ENCODE measurements at regions not wholly inside any gene's neighbourhood (a gene's known extent, or its start where the extent isn't known, plus 50 kb on each side); places are given as distances from the start of the nearest gene placed in this dataset.

DNA sequence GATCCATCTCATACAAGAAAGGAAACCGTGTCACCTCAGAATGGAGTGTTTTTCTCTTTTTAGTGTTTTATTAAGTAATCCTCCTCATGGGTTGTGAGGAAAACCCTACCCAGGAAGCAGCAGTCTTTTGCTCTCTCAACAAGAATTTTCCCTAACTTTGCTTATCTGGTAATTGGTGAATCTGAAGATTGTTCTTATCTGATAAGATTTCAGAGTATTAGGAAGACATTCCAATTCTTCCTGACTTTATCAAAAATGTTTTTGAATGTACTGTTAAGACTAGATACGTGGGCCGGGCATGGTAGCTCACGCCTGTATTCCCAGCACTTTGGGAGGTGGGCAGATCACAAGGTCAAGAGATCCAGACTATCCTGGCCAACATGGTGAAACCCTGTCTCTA is 86.0 kb downstream of the PHLDA1 start:
- TF ChIP-seq, protein P1, sequence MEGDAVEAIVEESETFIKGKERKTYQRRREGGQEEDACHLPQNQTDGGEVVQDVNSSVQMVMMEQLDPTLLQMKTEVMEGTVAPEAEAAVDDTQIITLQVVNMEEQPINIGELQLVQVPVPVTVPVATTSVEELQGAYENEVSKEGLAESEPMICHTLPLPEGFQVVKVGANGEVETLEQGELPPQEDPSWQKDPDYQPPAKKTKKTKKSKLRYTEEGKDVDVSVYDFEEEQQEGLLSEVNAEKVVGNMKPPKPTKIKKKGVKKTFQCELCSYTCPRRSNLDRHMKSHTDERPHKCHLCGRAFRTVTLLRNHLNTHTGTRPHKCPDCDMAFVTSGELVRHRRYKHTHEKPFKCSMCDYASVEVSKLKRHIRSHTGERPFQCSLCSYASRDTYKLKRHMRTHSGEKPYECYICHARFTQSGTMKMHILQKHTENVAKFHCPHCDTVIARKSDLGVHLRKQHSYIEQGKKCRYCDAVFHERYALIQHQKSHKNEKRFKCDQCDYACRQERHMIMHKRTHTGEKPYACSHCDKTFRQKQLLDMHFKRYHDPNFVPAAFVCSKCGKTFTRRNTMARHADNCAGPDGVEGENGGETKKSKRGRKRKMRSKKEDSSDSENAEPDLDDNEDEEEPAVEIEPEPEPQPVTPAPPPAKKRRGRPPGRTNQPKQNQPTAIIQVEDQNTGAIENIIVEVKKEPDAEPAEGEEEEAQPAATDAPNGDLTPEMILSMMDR (IDR thresholded peaks at IDR 0.05; ENCODE audit: insufficient read depth, low read length), result no peak
- TF ChIP-seq GABPA (IDR thresholded peaks at IDR 0.05; ENCODE audit: low read depth), result no peak
- TF ChIP-seq POLR2AphosphoS5 (IDR thresholded peaks at IDR 0.05; ENCODE audit: low read depth), result no peak
